PC-9 (cell line): ENCODE measurements at regions not wholly inside any gene's neighbourhood (a gene's known extent, or its start where the extent isn't known, plus 50 kb on each side); places are given as distances from the start of the nearest gene placed in this dataset.

Experiments used
- EZH2 ChIP-seq: fragments of 200-600 bp; sonication (generic); IDR thresholded peaks from 2 replicates; pipeline ENCODE4 v1.8.0; 2017; ENCODE audit warnings: antibody characterized with exemption, low read depth
- TF ChIP-seq, protein P1 (sequence below): fragments of 200-600 bp; sonication (generic); conservative IDR thresholded peaks from 2 replicates; pipeline ENCODE4 v1.6.1; 2017; ENCODE audit warnings: mixed run types, antibody characterized with exemption, mild to moderate bottlenecking, moderate library complexity

DNA sequence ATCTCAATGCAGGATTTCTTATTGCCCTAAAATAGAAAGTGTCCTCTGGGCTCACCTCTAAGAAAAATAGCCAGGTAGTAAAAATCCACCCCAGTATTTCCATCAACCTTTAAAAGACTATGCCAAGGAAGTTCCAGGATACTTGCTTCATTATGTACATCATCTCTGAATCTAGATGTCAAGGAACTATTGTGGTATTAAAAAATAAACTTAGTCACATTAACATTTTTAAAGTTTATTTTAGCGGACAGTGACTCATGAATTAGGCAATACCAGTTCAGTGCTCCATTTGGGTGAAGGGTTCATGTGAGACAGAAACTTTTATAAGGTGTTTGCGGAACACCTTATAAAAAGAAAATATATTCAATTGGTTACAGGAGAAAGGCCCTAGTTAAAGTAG is 209.2 kb downstream of the ADAM29 start:
- TF ChIP-seq, protein P1, sequence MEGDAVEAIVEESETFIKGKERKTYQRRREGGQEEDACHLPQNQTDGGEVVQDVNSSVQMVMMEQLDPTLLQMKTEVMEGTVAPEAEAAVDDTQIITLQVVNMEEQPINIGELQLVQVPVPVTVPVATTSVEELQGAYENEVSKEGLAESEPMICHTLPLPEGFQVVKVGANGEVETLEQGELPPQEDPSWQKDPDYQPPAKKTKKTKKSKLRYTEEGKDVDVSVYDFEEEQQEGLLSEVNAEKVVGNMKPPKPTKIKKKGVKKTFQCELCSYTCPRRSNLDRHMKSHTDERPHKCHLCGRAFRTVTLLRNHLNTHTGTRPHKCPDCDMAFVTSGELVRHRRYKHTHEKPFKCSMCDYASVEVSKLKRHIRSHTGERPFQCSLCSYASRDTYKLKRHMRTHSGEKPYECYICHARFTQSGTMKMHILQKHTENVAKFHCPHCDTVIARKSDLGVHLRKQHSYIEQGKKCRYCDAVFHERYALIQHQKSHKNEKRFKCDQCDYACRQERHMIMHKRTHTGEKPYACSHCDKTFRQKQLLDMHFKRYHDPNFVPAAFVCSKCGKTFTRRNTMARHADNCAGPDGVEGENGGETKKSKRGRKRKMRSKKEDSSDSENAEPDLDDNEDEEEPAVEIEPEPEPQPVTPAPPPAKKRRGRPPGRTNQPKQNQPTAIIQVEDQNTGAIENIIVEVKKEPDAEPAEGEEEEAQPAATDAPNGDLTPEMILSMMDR = no peak
- TF ChIP-seq EZH2 = no peak
